ENCODE measurements at regions not wholly inside any gene's neighbourhood (a gene's known extent, or its start where the extent isn't known, plus 50 kb on each side); places are given as distances from the start of the nearest gene placed in this dataset.

- no peak for TF ChIP-seq CTCF (IDR thresholded peaks at IDR 0.05 in 4 of 5, conservative IDR thresholded peaks at IDR 0.05 in 1 of 5)
- no peak for TF ChIP-seq POLR2A (IDR thresholded peaks at IDR 0.05)
These were observed 74.7 kb upstream of the MAN2A1 start for GRCh38 chr5:109614981-109615380.
